Mesodermal cell (in vitro differentiated cells): ENCODE measurements at regions not wholly inside any gene's neighbourhood (a gene's known extent, or its start where the extent isn't known, plus 50 kb on each side); places are given as distances from the start of the nearest gene placed in this dataset.

Experiments
- H3K27ac ChIP-seq: 2 replicates; pipeline ENCODE4 v1.7.0; 2013; ENCODE audit warnings: mild to moderate bottlenecking, low read depth, low read length, moderate library complexity; ENCODE audit not compliant: severe bottlenecking
- H3K36me3 ChIP-seq: 2 replicates; pipeline ENCODE4 v1.7.1; 2013; ENCODE audit warnings: mild to moderate bottlenecking, low read length, moderate library complexity; ENCODE audit not compliant: control insufficient read depth, insufficient read depth
- H3K4me1 ChIP-seq: one replicate; pipeline ENCODE4 v1.7.1; 2013; ENCODE audit warnings: mild to moderate bottlenecking, low read length; ENCODE audit not compliant: insufficient read depth, control insufficient read depth, poor library complexity, severe bottlenecking
- H3K4me3 ChIP-seq: 2 replicates; pipeline ENCODE4 v1.7.0; 2013; ENCODE audit warnings: low read length, control low read depth, mild to moderate bottlenecking; ENCODE audit not compliant: insufficient read depth, poor library complexity, severe bottlenecking; ENCODE audit errors: extremely low read depth
- H3K9me3 ChIP-seq: 2 replicates; pipeline ENCODE4 v1.7.1; 2013; ENCODE audit warnings: mild to moderate bottlenecking, low read length, moderate library complexity; ENCODE audit not compliant: control insufficient read depth
- WGBS, 2 experiments: methylation state at CpG; one replicate each; pipeline ENCODE4 v1.1.5; 2013; ENCODE audit warnings: missing lambda C conversion rate in 2 of 2; ENCODE audit not compliant: insufficient coverage in 2 of 2; 5-methylcytosine and 5-hydroxymethylcytosine counted together

- H3K4me3 ChIP-seq, result no peak overlapping the region
- no peaks in the 10 kb centered on the region for H3K36me3 ChIP-seq
- no peak overlapping the region for H3K27ac ChIP-seq
- WGBS, 2 experiments, result 100% methylated on average over 1 of the region's 2 CpGs
- no peaks in the 10 kb centered on the region for H3K4me1 ChIP-seq
- peaks cover 4% of the 10 kb centered on the region for H3K9me3 ChIP-seq
Observed at GRCh38 chr14:101056446-101056845, 152.9 kb upstream of the RTL1 start.

GRCh38 chr14:101057394-101057793 lies 153.9 kb upstream of the RTL1 start:
- H3K9me3 ChIP-seq, result peaks cover 5% of the 10 kb centered on the region
- no CpG with 5 or more reads among the region's 3 CpGs for WGBS, 2 experiments
- no peak overlapping the region for H3K27ac ChIP-seq
- H3K36me3 ChIP-seq, result no peaks in the 10 kb centered on the region
- H3K4me3 ChIP-seq, result no peak overlapping the region
- no peaks in the 10 kb centered on the region for H3K4me1 ChIP-seq

- H3K27ac ChIP-seq, result no peak overlapping the region
- H3K36me3 ChIP-seq, result no peaks in the 10 kb centered on the region
- H3K4me1 ChIP-seq, result no peaks in the 10 kb centered on the region
- WGBS, 2 experiments, result no CpG with 5 or more reads among the region's 3 CpGs
- H3K9me3 ChIP-seq, result peaks cover 5% of the 10 kb centered on the region
- H3K4me3 ChIP-seq, result no peak overlapping the region
Observed at GRCh38 chr14:101058571-101058970, 155.0 kb upstream of the RTL1 start.

GRCh38 chr14:101060171-101060601 lies 156.7 kb upstream of the RTL1 start:
- Histone ChIP-seq H3K27ac (no peak overlapping the region), H3K4me1 (no peaks in the 10 kb centered on the region), H3K36me3 (no peaks in the 10 kb centered on the region), H3K9me3 (peaks cover 5% of the 10 kb centered on the region), H3K4me3 (no peak overlapping the region)
- WGBS, 2 experiments, result 94 to 95% methylated on average over 11 to 17 of the region's 19 CpGs

GRCh38 chr14:101061411-101062064 lies 158.0 kb upstream of the RTL1 start:
- 92 to 93% methylated on average over 16 of the region's 18 CpGs for WGBS, 2 experiments
- Histone ChIP-seq H3K4me3 (no peak overlapping the region), H3K4me1 (no peaks in the 10 kb centered on the region), H3K36me3 (no peaks in the 10 kb centered on the region), H3K9me3 (peaks cover 5% of the 10 kb centered on the region), H3K27ac (no peak overlapping the region)

- H3K36me3 ChIP-seq, result no peaks in the 10 kb centered on the region
- no peaks in the 10 kb centered on the region for H3K4me1 ChIP-seq
- no peak overlapping the region for H3K4me3 ChIP-seq
- no peak overlapping the region for H3K27ac ChIP-seq
- WGBS, 2 experiments, result 91 to 95% methylated on average over 19 of the region's 19 CpGs
- H3K9me3 ChIP-seq, result peaks cover 5% of the 10 kb centered on the region
Observed at GRCh38 chr14:101062065-101062450, 158.5 kb upstream of the RTL1 start.

- 95% methylated on average over 5 to 7 of the region's 7 CpGs for WGBS, 2 experiments
- Histone ChIP-seq H3K9me3 (peaks cover 5% of the 10 kb centered on the region), H3K4me1 (no peaks in the 10 kb centered on the region), H3K36me3 (no peaks in the 10 kb centered on the region), H3K27ac (no peak overlapping the region), H3K4me3 (no peak overlapping the region)
Observed at GRCh38 chr14:101062601-101063000, 159.1 kb upstream of the RTL1 start.

- H3K4me1 ChIP-seq, result no peaks in the 10 kb centered on the region
- H3K4me3 ChIP-seq, result no peak overlapping the region
- no peak overlapping the region for H3K27ac ChIP-seq
- H3K9me3 ChIP-seq, result peaks cover 5% of the 10 kb centered on the region
- H3K36me3 ChIP-seq, result no peaks in the 10 kb centered on the region
- WGBS, 2 experiments, result 92 to 94% methylated on average over 11 of the region's 11 CpGs
Observed at GRCh38 chr14:101063121-101063520, 159.6 kb upstream of the RTL1 start.

- peaks cover 5% of the 10 kb centered on the region for H3K9me3 ChIP-seq
- no peak overlapping the region for H3K4me3 ChIP-seq
- no peaks in the 10 kb centered on the region for H3K4me1 ChIP-seq
- no peaks in the 10 kb centered on the region for H3K36me3 ChIP-seq
- WGBS, 2 experiments, result 90 to 91% methylated on average over 14 to 15 of the region's 16 CpGs
- H3K27ac ChIP-seq, result no peak overlapping the region
Observed at GRCh38 chr14:101064121-101064661, 160.7 kb upstream of the RTL1 start.

GRCh38 chr14:101064718-101065117 lies 161.2 kb upstream of the RTL1 start:
- Histone ChIP-seq H3K27ac (no peak overlapping the region), H3K9me3 (peaks cover 5% of the 10 kb centered on the region), H3K4me1 (no peaks in the 10 kb centered on the region), H3K36me3 (no peaks in the 10 kb centered on the region), H3K4me3 (no peak overlapping the region)
- WGBS, 2 experiments, result 98 to 99% methylated on average over 5 to 7 of the region's 7 CpGs

- no peaks in the 10 kb centered on the region for H3K36me3 ChIP-seq
- H3K4me3 ChIP-seq, result no peak overlapping the region
- H3K4me1 ChIP-seq, result no peaks in the 10 kb centered on the region
- H3K27ac ChIP-seq, result no peak overlapping the region
- 93 to 96% methylated on average over 27 of the region's 27 CpGs for WGBS, 2 experiments
- H3K9me3 ChIP-seq, result peaks cover 5% of the 10 kb centered on the region
Observed at GRCh38 chr14:101065246-101065645, 161.7 kb upstream of the RTL1 start.
